HL-60/S4 (cell line): ENCODE measurements at regions not wholly inside any gene's neighbourhood (a gene's known extent, or its start where the extent isn't known, plus 50 kb on each side); places are given as distances from the start of the nearest gene placed in this dataset.
"Not testable (repeated sequence)": the region's sequence is repeated elsewhere in the genome, so short reads cannot be mapped to it uniquely, and the experiment has no call there.

Experiments
- in situ Hi-C: fragments of 300-500 bp; cut with MboI; formaldehyde crosslinking; loops from 2 replicates; pipeline ENCODE4 v1.14.3; 2022; ENCODE audit warnings: low sequenced_read_pairs

DNA sequence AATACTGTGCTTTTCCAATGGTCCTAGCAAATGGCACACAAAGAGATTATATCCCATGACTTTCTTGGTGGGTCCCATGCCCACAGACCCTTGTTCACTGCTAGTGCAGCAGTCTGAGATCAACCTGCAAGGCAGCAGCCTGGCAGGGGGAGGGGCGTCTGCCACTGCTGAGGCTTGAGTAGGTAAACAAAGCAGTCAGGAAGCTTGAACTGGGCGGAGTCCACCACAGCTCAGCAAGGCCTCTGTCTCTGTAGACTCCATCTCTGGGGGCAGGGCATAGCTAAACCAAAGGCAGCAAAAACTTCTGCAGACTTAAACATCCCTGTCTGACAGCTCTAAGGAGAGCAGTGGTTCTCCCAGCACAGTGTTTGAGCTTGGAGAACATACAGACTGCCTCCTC, 82.9 kb downstream of the ZNF737 start:
- in situ Hi-C loops = no loop called here

DNA sequence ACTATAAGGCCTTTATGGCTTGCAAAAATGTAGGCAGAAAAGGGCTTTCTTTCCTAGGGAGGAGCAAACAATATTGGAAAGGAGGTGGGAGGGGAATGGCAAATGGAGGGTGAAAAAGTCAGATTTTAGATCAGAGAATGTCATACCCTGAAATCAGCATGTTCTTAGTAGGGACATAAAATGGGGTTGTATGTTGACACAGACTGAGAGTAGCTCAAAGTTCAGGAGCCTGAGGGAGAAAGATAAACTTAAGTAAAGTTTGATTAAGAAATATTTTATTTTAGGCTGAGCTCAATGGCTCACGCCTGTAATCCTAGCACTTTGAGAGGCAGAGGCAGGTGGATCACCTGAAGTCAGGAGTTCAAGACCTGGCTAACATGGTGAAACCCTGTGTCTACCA, 83.8 kb downstream of the ZNF737 start:
- in situ Hi-C loops = no loop called here

DNA sequence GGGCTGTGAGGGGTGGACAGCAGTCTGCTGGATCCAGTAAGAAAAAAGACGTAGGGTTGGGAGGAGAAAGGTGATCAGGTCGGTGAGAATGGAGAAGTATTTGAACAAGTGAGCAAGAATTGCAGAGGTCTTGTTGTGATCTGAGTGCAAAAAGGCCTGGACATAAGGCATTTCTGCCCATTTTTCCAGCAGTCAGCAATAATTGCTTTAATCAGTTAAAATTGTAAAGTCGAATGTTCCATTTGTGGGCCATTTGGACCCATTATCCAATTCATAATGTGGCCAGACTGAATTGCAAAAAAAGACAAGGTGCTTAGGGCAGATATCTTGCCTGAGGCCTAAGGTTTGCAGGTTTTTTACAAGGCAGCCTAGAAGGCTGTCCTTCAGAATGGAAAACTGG, 86.1 kb downstream of the ZNF737 start:
- in situ Hi-C loops = no loop called here

DNA sequence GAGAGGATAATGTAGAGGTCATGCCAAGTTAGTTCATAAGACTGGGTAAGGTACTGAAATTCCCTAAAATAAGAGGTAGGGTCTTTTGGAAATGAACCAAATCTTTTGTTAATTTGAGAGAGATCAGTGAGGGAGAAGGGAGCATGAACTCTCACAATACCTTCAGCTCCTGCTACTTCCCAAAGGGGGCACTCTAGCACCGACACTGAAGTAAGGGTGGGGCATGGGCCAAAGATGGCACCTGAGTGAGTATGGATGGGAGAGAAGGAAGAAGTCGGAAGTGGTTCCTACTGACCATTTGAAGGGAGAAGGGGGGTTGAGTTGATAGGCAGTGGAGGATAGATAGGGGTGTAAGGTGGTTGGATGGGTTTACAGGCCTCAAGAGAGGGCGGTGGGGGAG, 86.6 kb downstream of the ZNF737 start:
- in situ Hi-C loops = no loop called here

DNA sequence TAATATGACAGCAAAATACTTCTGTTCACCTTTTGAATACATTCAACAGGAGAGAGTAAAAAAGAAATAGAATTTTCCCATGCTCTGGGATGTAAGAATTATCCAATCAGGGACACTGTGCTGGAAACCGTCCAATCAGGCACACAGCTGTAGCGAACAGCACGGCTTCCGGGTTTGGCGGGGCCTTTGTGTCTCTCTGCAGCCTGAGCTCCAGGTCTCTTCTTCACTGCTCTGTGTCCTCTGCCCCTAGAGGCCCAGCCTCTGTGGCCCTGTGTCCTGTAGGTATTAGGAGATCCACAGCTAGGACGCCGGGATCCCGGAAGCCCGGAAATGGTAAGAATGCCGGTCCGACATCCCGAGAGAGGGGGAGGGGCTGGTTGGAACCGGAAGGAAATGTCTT, 92.7 kb downstream of the ZNF737 start:
- in situ Hi-C loops = no loop called here

DNA sequence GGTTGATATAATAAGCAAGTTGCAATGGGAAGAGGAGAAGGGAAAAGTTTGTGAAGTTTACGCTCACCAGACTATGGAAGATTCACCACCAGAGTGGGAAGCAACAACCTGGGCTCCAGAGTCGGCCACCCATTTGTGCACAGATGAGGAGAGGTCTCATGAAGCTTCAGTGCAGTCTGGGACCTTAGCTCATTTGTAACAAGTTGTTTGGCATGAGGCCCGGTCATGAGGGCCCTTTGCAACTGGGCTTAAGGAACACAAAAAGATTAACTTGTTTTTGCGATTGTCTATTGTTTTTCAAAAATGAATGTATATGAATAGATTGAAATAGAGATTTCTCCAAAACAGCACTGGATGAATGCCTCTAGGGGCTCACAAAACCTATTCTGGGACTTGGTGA, 94.2 kb downstream of the ZNF737 start:
- in situ Hi-C loops = no loop called here

DNA sequence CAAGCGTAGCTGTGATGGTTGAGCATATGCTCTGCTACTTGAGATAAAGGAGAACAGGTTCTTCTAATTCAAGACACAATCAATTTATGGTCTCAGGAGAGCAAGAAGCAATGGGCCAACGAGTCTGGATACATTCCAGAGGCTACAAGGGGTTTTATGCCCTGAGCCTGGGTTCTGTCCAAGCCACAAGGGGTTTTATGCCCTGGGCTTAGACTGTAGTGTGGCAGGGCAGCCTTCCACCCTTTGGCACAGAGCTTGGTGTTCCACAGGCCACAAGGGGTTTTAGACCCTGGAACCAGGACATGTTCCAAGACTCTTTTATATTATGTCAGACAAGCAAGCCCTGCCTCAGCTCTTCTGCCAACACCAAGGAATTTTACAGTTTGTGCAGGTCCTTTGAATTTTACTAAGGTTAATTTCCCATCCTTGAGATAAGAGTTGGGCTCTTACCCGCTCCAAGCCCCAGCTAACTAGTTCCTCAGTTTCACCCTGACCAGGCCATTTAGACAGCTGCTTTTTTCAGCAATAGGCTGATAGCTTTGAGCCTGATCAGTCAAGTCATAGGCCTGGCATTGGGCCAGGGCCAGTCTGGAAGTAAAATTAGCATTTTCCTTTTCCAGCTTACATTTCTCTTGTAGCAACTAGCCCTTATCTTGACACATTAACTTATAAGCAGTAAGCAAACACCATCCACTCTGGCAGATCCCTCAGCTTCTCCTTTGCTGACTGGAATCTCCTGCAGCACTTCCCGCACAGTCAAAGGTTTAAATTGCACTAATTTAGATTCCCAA, 95.0 kb downstream of the ZNF737 start:
- in situ Hi-C loops = no loop called here

DNA sequence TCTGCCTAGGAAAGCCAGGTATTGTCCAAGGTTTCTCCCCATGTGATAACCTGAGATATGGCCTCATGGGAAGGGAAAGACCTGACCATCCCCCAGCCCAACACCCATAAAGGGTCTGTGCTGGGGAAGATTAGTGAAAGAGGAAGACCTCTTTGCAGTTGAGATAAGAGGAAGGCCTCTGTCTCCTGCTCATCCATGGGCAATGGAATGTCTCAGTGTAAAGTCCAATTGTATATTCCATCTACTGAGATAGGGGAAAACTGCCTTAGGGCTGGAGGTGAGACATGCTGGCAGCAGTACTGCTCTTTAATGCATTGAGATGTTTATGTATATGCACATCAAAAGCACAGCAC, 99.0 kb downstream of the ZNF737 start:
- in situ Hi-C loops = not testable (repeated sequence)

DNA sequence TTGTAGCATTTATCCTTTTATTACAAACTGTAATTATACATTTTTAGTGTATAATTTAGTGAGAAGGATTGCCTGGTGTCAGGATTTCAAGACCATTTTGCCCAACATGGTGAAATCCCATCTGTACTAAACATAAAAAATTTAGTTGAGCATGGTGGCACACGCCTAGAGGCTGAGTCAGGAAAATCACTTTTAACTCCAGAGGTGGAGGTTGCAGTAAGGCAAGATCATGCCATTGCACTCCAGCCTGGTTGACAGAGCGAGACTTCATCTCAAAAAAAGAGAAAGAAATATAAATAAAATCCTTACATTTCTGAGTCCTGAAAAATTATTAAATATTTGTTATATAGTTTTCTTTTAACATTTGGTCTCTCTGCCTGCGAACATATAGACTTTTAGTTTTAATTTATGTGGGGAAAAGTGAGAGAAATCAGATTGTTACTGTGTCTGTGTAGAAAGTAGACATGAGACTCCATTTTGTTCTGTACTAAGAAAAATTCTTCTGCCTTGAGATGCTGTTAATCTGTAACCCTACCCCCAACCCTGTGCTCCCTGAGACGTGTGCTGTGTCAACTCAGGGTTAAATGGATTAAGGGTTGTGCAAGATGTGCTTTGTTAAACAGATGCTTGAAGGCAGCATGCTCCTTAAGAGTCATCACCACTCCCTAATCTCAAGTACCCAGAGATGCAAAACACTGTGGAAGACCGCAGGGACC, 99.5 kb downstream of the ZNF737 start:
- in situ Hi-C loops = not testable (repeated sequence)

DNA sequence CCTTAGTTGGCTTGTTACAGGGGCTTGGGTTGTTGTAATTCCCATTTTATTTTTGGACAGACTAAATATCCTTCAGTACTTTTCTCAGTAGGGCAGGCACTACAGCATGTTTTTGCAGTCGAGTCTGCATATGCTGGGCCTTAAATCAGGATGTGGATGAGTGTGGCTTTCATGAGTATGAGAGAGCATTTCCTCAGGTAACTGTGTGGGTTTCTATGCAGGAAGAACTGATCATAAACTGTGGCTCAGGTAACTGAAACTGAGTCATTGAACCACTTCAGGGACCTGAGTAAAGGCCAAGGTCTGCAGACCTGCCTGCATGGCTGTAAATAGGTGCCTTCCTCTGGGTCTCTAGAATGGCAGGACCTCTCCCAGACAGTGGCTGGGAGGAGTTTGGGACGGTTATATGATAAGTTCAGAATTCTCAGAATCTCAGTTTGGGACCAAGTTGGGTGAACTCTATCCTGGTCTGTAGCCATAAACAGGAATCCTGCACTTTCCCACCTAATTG, 112.1 kb downstream of the ZNF737 start:
- in situ Hi-C loops = no loop called here

DNA sequence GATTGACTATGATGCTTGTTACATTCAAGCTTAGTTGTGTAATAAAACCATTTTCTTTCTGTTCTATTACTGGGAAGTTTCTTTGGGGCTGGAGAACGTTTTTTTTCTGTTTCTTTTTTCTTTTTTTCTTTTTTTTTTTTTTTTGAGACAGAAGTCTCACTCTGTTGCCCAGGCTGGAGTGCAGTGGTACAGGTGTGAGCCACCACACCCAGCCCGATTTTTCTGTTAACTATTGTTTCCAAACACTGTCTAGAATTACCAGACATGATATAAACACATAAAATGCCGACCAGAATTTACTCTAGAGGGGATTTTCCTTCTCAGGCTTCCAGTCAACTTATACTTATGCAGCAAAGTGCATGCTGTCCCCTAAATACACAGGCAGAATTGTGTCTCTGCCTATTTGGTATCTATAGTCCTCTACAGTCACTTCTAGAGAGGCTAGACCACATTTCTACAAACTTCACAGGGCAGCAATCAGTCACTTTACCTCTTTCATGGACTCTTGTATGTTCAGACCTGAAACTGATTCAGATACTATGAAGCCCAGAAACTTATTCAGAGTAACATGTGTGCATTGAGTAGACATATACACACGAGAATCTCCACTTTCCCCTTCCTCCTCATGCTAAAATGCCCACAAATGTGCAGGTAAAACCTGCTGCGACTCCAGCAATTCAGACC, 121.2 kb downstream of the ZNF737 start:
- in situ Hi-C loops = no loop called here

DNA sequence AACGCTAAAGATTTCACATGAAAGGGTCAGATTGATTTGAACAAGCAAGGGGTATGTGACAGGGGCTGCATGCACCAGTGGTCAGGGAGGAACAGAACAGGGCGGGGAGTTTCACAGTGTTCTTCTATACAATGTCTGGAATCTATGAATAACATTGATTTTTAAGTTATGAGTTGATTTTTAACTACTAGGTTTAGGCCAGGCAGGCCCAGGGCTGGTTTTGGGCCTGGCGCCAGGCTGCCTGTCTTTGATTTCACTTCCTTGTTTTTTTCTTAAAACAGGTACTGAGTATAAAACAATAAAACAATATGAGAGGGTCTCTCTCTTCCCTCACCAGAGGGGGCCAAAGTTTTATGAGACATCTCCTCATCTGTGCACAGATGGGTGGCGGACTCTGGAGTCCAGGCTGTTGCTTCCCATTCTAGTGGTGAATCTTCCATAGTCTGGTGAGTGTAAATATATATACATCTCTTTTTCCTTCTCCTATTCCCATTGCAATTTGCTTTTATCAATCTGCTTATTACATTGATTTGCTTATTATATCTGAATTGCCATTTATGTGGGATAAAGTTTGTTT, 133.2 kb downstream of the ZNF737 start:
- in situ Hi-C loops = not testable (repeated sequence)

DNA sequence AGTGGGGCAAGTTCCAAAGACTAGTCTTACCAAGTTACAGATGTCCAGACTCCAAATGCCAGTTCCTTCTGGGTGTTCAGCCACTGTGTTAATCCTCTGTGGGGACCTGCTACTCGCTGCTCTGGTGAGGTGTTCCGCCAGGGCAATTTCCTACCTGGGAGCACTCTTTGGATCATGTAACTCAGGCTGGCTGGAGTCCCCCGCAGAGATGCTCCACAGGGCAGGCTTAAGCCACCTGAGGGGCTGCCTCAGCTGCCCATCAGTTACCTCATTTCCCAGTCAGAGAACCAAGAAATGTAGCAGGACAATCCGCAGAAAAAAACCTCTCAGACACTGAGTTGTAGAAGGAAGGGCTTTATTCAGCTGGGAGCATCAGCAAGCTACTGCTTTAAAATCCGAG, 133.8 kb downstream of the ZNF737 start:
- in situ Hi-C loops = no loop called here

DNA sequence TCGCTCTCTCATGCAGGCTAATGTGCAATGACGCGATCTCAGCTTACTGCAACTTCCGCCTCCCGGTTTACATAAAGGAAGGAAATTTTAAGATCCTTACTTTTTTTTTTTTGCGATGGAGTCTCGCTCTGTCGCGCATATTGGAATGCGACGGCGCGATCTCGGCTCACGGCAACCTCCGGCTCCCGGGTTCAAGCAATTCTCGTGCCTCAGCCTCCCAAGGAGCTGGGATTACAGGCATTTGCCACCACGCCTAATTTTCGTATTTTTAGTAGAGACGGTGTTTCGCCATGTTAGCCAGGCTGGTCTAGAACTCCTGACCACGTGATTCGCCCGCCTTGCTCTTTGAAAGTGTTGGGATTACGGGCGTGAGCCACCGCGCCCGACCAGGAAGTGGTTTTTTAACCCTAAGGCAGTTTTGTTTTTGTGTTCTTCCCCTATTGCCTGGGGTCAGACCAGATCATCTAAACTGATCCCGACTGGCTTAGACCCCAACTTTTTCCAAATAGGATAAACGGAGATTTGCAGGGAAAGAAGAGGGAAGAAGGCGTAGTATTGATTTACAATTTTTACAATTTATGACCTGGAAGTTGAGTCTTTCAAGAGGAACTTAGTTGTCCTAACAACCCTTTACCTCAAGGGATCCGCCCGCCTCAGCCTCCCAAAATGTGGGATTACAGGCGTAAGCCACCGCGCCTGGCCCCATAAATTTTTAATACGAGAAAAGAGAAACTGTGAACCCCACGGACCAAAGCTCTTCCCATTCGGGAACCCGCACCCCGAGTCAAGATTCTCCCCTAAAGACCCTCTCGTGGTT, 142.0 kb downstream of the ZNF737 start:
- in situ Hi-C loops = no loop called here

DNA sequence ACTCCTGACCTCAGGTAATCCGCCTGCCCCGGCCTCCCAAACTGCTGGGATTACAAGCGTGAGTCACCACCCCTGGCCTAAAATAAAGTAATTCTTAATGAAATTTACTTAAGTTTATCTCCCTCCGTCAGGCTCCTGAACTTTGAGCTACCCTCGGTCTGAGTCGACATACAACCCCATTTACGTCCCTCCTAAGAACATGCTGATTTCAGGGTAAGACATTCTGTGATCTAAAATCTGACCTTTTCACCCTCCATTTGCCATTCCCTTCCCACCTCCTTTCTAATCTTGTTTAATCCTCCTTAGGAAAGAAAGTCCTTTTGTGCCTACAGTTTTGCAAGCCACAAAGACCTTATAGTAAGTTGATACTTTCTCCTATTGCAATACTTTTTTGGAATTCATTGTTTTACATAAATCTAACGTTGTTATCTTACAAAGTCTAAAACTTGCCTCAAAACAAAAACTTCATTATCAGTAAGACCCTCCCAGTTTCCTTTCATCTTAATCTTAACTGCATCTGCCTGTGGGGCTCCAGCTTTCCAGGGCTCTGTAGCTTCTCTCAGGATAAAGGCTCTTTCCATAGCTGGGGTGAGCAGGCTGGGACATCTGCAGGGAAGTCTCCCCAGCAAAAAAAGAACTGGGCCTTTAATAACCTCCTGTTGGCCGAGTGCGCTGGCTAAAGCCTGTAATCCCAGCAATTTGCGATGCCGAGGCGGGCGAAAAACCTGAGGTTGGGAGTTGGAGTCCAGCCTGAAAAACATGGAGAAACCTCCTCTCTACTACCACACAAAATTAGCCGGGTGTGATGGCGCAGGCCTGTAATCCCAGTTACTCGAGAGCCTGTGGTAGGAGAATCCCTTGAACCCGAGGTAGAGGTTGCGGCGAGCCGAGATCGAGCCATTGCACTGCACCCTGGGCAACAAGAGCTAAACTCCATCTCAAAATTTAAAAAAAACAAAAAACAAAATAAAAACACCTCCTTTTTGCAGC, 143.1 kb downstream of the ZNF737 start:
- in situ Hi-C loops = no loop called here

DNA sequence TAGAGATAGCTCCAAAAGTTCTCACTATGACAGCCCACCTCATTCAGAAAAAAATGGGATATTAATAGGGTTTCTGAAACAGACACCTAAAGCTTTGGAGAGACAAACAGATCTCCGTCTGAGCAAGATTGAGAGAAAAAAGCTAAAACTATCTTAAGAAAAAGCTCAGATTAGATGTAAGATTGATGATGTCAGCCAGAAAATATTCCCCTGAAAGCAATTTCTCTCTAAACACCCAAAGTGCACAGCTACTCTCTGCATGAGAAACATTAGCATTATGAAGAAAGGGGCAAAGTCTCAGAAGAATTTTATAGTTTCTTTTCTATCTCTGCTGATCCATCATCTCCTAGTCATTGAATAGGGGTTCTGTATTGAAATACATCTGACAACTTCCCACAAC, 148.9 kb downstream of the ZNF737 start:
- in situ Hi-C loops = no loop called here

DNA sequence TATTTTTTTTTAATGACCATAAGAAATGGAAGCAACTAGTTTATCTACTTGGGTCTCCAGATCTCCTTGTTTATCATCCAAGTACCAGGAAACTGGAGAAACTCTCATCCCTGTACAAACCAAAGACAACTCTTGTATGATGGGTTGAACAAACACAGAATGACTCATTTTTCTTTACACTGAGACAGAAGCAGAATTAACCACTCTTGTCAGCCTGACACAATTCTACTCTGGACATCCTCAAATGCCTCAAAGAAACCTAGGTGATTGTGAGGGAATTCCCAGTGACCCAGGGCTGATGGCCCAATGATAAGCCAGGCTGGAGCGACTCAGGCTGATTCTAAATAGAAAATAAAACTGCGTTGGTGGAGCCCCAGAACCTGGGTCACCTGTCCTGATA, 151.5 kb downstream of the ZNF737 start:
- in situ Hi-C loops = no loop called here

DNA sequence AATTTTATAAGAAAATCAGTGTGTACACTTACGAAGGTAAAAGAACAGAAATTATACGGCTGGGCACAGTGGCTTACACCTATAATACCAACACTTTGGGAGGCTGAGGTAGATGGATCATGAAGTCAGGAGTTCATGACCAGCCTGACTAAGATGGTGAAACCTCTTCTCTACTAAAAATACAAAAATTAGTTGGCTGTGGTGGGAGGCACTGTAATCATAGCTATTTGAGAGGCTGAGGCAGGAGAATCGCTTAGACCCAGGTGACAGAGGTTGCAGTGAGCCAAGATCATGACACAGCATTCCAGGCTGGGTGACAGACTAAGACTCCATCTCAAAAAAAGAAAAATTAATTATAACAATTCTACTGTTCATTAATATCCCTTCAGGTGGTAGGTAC, 151.9 kb downstream of the ZNF737 start:
- in situ Hi-C loops = no loop called here

DNA sequence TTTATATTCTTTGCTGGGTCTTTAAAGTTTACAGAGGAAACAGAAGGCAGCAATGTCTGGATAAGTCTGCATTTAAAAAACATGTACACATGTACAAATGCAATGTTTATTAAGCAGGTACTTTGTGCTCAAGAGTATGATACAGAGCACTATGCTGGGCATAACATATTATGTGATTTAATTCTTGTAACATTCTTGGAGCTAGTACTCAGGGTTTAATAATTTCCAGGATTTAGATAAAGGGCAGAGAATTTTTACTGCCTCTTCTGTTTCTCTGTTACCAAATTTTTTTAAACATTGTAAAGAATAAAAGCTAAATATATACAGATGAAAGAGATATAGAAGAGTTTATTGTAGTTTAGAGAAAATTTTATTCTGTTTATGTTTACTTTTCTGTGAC, 152.7 kb downstream of the ZNF737 start:
- in situ Hi-C loops = no loop called here

DNA sequence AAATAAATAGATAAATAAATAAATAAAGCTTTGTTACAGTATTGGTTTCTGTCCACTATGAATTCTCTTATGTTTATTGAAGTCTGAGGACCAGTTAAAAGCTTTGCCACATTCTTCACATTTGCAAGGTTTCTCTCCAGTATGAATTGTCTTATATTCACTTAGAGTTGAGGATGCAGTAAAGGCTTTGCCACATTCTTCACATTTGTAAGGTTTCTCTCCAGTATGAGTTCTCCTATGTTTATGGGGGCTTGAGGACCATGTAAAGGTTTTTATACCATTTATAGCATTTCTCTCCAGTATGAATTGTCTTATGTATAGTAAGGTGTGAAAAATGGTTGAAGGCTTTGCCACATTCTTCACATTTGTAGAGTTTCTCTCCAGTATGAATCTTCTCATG, 168.3 kb downstream of the ZNF737 start:
- in situ Hi-C loops = no loop called here
